OCI-M2 (cell line): ENCODE measurements at regions not wholly inside any gene's neighbourhood (a gene's known extent, or its start where the extent isn't known, plus 50 kb on each side); places are given as distances from the start of the nearest gene placed in this dataset.

Source experiments
- DNase-seq: peaks from one replicate; lab custom pipeline; 2025; ENCODE audit not compliant: unreplicated experiment; lab: John Stamatoyannopoulos, UW

DNA sequence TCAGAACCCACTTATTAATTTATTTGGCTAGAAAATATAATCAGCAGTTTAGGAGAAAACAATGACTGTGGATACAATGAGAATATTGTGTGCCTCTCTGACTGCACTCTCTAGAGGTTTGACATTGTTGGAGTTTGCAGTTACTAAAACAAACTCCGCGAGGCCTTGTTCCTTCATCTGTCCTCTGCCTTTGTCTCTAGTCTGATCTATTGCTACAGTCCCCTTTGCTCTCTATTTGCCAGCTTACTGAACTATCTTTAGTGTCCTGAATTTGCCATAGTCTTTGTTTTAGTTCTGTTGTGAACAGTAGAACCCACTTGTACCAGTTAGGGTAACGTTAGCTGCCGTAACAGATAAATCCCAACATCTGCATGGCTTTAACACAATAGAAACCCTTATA, 81.4 kb upstream of the RPS6KA3 start:
- no peak for DNase-seq

DNA sequence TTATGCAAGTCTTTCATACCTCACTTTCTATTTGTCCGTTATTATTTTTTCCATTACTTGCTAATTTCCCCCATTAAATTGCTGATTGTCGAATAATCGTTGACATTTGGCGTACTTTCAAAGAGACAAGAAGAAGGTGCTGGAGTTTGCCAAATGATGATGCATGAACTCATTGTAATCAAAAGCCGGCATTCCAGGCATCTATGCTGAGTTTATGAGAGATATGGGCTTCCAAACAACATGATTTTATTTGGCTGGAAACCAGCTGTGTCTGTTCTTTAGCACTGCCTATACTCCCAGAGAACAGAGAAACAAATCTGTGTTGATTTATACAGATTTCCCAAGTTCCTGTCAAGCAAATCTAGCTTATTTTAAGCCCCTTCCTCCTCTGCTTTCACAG, 80.8 kb upstream of the RPS6KA3 start:
- DNase-seq, result no peak

DNA sequence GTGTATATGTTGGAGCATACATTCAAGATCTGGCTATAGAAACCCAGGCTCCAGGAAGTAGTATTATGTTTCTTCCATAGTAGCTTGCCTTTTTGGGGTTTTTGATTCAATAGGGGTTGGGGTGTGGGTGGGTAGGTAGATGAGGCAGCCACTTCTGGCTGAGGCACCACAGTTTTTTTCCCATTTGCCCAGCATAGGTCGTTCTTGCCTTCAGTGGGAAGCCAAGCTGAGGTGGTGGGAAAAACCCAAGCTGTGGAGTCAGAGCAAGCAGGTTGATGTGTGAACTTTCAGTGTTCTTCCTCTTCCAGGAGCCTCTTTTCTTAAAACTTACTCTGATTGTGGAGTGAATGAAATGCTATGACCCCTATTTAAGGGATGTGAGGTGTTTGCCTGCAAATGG, 67.0 kb upstream of the RPS6KA3 start:
- DNase-seq, result no peak

DNA sequence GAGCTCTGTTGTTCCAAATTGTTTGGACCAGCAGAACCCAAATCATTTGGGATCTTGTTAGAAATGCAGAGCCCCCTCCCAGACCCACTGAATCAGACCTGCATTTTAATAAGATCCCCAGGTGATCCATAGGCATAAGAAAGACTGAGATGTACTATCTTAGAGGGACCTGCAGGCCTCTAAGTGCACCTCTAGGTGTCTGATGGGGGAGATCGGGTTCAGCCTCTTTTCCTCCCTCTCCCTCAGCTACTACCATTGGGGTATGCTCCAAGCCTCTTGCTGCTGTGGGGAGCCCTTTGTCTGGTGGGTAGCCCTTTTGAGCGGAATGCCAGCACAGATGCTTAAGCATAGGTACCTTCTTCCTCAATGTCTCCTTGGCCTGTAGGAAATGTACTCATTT, 63.8 kb upstream of the RPS6KA3 start:
- DNase-seq, result no peak

DNA sequence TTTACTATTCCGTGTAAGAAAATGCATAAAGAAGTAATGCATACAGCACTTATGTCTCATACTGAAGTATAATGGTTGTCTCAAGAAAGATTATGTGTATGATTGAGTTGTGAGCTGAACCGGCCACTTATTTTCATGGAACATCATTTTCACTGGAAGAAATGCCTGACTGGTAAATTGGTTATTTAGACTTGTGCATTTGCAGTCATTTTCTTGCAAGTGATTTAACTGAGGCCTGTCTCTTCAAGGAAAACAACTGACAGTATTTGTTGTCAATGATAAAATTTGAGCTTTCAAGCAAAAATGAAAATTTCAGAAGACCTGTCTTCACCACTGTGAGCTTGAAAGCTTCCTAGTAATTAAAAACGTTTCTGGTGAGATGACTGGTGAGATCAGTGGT, 62.7 kb upstream of the RPS6KA3 start:
- DNase-seq, result no peak

DNA sequence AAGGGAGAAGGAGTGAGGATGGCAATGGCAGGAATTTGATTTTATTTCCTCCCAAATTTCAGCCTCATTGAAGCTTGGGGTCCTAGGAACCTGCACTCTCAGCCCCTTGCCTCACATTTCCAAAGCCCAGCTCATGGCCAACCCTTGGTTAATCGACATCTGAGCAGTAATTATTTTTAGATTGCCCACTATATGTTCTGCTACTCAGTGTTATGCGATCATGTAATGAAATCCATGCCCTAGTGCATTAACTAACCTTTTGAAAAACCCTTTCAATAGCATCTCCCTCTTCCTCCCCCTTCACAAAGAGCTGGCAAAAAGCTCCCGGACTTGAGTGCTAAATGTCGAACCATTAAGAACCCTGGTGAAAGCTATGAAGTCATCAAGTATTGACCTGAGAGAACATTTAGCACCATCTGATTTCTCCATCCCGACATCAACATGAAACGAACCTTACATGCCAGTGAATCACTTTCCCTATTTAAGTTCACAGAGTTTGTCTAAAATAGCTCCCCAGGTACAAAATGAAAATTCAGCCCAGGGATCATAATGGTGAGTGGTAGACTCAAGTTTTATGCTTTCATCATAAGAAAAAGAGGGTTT, 59.2 kb upstream of the RPS6KA3 start:
- DNase-seq, result no peak

DNA sequence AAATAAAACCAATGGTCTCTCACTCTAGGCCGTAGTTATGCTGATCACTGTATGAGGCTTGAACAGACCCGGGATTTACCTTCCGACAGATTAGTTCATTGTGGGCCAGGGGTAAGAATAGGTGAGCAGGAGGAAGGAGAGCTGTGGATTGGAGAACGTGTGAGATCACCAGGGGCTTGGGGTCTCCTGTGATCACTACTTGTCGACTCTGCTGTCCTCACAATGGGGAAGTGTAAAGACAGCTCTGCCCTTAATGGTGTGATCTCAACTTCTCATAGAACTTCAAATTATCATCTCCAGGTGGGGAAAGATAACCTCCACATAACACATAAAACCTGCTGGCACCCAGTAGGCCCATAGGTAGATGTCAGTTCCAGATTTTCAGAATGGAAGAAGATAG, 56.2 kb upstream of the RPS6KA3 start:
- no peak for DNase-seq

DNA sequence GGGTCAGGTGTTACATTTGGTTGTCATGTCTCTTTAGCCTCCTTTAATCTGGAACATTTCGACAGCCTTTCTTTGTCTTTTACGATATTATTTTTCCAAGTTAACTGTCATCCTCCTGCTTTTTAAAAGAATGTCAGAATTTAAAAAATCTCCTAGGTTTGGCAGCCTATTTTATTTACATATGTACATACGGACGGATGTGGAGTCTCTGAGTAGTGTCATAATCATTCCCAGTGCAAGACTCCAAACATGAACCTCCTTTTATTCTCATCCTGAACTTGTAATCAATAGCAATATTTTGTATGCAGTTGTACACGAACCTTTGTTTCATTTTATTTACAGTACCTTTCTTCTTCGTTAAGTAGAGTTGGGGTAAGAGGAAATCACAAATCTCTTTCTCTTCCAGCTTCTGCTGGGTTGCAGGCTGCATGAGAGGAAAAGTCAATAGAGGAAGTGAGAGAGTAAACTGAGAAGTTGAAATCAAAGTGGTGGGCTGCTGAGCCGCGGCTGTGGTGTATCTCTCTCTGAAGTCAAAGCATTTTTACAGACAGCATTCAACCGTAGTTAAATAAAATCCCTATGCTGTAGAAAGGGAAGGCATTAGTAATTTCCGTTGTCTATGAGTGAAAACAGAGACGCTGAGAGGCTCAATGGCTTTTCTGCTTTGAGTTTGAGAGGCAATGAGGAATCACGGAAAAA, 53.9 kb upstream of the RPS6KA3 start:
- DNase-seq, result no peak

DNA sequence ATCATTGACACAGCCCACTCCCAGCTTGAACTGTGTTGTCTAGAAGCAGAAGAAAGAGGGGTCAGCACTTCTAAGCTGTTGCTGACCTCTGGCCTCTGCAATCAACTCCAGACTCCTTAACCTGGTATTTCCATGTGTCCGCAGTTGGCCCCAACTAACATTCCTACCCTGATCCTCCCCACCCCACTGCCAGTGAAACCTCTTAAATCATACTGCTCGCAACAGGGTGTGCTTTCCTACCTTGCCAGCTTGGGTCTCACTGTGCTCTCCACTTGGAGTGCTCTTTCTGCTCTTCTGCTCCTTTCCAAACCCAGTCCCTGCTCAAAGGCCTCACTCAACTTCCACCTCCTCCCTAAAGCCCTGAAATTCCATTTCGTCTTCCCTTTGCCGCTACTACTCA, 52.3 kb upstream of the RPS6KA3 start:
- no peak for DNase-seq

DNA sequence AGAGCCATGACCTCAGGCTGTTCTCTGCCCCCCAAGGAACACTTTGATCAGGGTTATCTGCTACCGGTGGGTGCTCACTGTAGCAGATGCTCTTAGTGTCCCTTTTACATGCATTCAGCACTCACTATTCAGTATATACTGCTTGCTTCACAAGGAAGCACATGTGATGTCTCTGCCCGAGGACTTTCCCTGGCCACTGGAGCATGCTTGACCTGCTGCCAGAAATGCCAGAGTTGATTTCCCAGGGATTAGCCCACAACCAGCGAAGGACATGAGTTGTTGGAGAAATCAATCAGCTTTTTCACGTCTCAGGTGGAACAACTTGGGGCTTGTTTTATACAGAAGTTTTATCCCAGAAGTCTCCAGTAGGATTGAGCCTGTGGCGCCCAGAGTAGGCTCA, 51.2 kb upstream of the RPS6KA3 start:
- DNase-seq, result no peak
